ENCODE measurements at regions not wholly inside any gene's neighbourhood (a gene's known extent, or its start where the extent isn't known, plus 50 kb on each side); places are given as distances from the start of the nearest gene placed in this dataset.

DNA sequence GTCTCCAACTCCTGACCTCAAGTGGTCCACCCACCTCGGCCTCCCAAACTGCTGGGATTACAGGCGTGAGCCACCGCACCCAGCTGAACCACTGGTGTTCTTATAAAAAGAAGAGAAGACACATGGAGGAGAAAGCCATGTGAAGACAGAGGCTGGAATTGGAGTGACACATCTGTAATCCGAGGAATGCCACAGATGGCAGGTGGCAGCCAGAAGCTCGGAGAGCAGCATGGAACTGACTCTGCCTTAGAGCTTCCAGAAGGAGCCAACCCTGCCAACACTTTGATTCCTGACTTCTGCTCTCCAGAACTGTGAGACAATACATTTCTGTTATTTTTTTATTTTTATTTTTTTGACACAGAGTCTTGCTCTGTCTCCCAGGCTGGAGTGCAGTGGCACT is 59.0 kb upstream of the ATP2B4 start:
- no CpG with 5 or more reads among the region's 5 CpGs for WGBS (ENCODE audit: extremely low coverage, insufficient read length, low lambda C conversion rate)
- Mint-ChIP-seq H3K27ac (no peak overlapping the region), H3K27me3 (ENCODE audit: low read depth) (peaks cover 10% of the 10 kb centered on the region), H3K4me1 (peaks cover 14 to 17% of the 10 kb centered on the region in 2 experiments), H3K4me3 (no peak overlapping the region), H3K36me3 (ENCODE audit: insufficient read depth in 1 of 3, low read depth in 3 of 3) (no peaks in the 10 kb centered on the region), H3K9me3 (no peaks in the 10 kb centered on the region; a peak in 1 of 5 replicates)
- Histone ChIP-seq H2BK12ac (ENCODE audit: insufficient read length, low read depth, low read length) (no peak overlapping the region), H3K14ac (ENCODE audit: insufficient read depth, low read length) (no peak overlapping the region), H3K79me1 (ENCODE audit: insufficient read depth, low read depth, low read length, poor library complexity, severe bottlenecking) (no peaks in the 10 kb centered on the region), H4K91ac (ENCODE audit: insufficient read length, low read depth, low read length) (no peak overlapping the region), H2BK20ac (ENCODE audit: low read depth, low read length, poor library complexity, severe bottlenecking) (no peak overlapping the region), H2BK15ac (ENCODE audit: low read depth, low read length) (no peak overlapping the region), H4K20me1 (ENCODE audit: control insufficient read depth, insufficient read depth, insufficient read length) (no peaks in the 10 kb centered on the region), H3K23ac (ENCODE audit: insufficient read length, low read depth, low read length) (no peak overlapping the region), H3K9me3 (ENCODE audit: control insufficient read depth, low read depth, low read length) (no peaks in the 10 kb centered on the region), H3K23me2 (ENCODE audit: insufficient read length, low read depth, low read length, poor library complexity, severe bottlenecking) (no peaks in the 10 kb centered on the region), H2BK5ac (ENCODE audit: insufficient read length, low read length) (no peak overlapping the region), H3K9ac (ENCODE audit: extremely low read depth, insufficient read length, low read length) (no peak overlapping the region), H2AK5ac (ENCODE audit: insufficient read length, low read length) (no peak overlapping the region), H3K18ac (ENCODE audit: insufficient read length, low read depth, low read length) (no peak overlapping the region), H3K4ac (ENCODE audit: low read depth, low read length) (no peak overlapping the region), H3K27me3 (ENCODE audit: insufficient read depth, low read length) (no peaks in the 10 kb centered on the region), H3T11ph (ENCODE audit: low read length) (no peak overlapping the region), H3K4me2 (ENCODE audit: insufficient read depth, insufficient read length, low read length) (no peak overlapping the region), H4K5ac (ENCODE audit: insufficient read length, low read depth, low read length) (no peak overlapping the region), H2AFZ (ENCODE audit: low read length) (no peak overlapping the region), H3K79me2 (ENCODE audit: insufficient read depth, low read length) (no peaks in the 10 kb centered on the region), H2BK120ac (ENCODE audit: low read depth, low read length, poor library complexity, severe bottlenecking) (no peak overlapping the region), H3K27ac (ENCODE audit: insufficient read length, low read depth, low read length) (no peak overlapping the region), H3K4me1 (ENCODE audit: insufficient read depth, low read length) (peaks cover 4% of the 10 kb centered on the region), H4K8ac (replicated peaks; ENCODE audit: insufficient read length, low read depth, low read length) (no peak overlapping the region), H3K56ac (ENCODE audit: insufficient read length, low read depth, low read length) (no peak overlapping the region)
- no peak for DNase-seq
- TF ChIP-seq CTCF (conservative IDR thresholded peaks at IDR 0.05) = no peak

Measured in H9 (cell line).